ENCODE measurements at regions not wholly inside any gene's neighbourhood (a gene's known extent, or its start where the extent isn't known, plus 50 kb on each side); places are given as distances from the start of the nearest gene placed in this dataset.

GRCh38 chr14:51490205-51490604 lies 161.5 kb upstream of the FRMD6 start:
- Histone ChIP-seq H3K4me2 (no peak overlapping the region), H3K36me3 (ENCODE audit: insufficient read depth) (no peaks in the 10 kb centered on the region), H3F3A (replicated peaks; ENCODE audit: low read depth) (no peaks in the 10 kb centered on the region), H2AFZ (no peak overlapping the region), H3K79me2 (replicated peaks; ENCODE audit: insufficient read depth) (no peaks in the 10 kb centered on the region), H3K4me3 (no peak overlapping the region), H3K4me1 (ENCODE audit: insufficient read depth) (peaks cover 7% of the 10 kb centered on the region; the same call in 1 of the 2 replicates), H3K27ac (ENCODE audit: low read depth) (no peak overlapping the region), H3K27me3 (ENCODE audit: insufficient read depth) (no peaks in the 10 kb centered on the region), H4K20me1 (replicated peaks; ENCODE audit: insufficient read depth) (no peaks in the 10 kb centered on the region), H3K9me2 (ENCODE audit: insufficient read depth) (peaks cover 31% of the 10 kb centered on the region)
- H3K9me3 Mint-ChIP-seq: no peaks in the 10 kb centered on the region; the same call in 2 of the 3 replicates
- TF ChIP-seq ZNF114 (CRISPR knock-in tag; IDR thresholded peaks at IDR 0.05) (no peak), ZNF331 (CRISPR knock-in tag; IDR thresholded peaks at IDR 0.05; ENCODE audit: low read depth) (no peak), CTCF (conservative IDR thresholded peaks at IDR 0.05; ENCODE audit: low read depth in 2 of 2) (no peak), NANOG (IDR thresholded peaks at IDR 0.05; ENCODE audit: borderline replicate concordance) (no peak), ZNF462 (CRISPR knock-in tag; IDR thresholded peaks at IDR 0.05) (no peak), JUNB (IDR thresholded peaks at IDR 0.05; ENCODE audit: unreplicated experiment) (no peak), ETS1 (IDR thresholded peaks at IDR 0.05) (no peak), REST (IDR thresholded peaks at IDR 0.05; ENCODE audit: unreplicated experiment) (no peak), EZH2phosphoT487 (IDR thresholded peaks at IDR 0.05; ENCODE audit: unreplicated experiment) (no peak), CREB1 (CRISPR knock-in tag; IDR thresholded peaks at IDR 0.05; ENCODE audit: low read depth) (no peak), EZH2 (IDR thresholded peaks at IDR 0.05; ENCODE audit: low read depth, unreplicated experiment) (no peak), STAT1 (IDR thresholded peaks at IDR 0.05; ENCODE audit: unreplicated experiment) (no peak), POLR2AphosphoS5 (IDR thresholded peaks at IDR 0.05; ENCODE audit: low read depth) (no peak)
- H3K27me3 Mint-ChIP-seq (ENCODE audit: insufficient read depth, low read depth, poor library complexity): no peaks in the 10 kb centered on the region
- peaks cover 6% of the 10 kb centered on the region; the same call in 1 of the 3 replicates for H3K4me1 Mint-ChIP-seq
- no peak overlapping the region; the same call in 1 of the 2 replicates for H3K27ac Mint-ChIP-seq
- no peak overlapping the region for H3K4me3 Mint-ChIP-seq
- no peak for ATAC-seq
- H3K36me3 Mint-ChIP-seq (ENCODE audit: low read depth): no peaks in the 10 kb centered on the region
- no peak for DNase-seq (ENCODE audit: low spot score)
